RWPE1 (cell line): ENCODE measurements at regions not wholly inside any gene's neighbourhood (a gene's known extent, or its start where the extent isn't known, plus 50 kb on each side); places are given as distances from the start of the nearest gene placed in this dataset.
"Not testable (repeated sequence)": the region's sequence is repeated elsewhere in the genome, so short reads cannot be mapped to it uniquely, and the experiment has no call there.

ENCODE experiments used
- CTCF ChIA-PET: fragments of 350-600 bp; sonication (Branson Sonifier 250); formaldehyde crosslinking; extraction: SDS; loops from one replicate; lab custom pipeline; 2021; lab: Yijun Ruan, JAX
- POLR2A ChIA-PET: fragments of 400-600 bp; formaldehyde crosslinking; extraction: SDS; loops from one replicate; lab custom pipeline; 2020; ENCODE audit warnings: antibody characterized with exemption; ENCODE audit not compliant: low non-redundant PET; lab: Yijun Ruan, JAX
- DNase-seq: peaks from one replicate; pipeline ENCODE4 v3.0.0; 2012; ENCODE audit warnings: low spot score
- H3K27ac ChIP-seq: fragments of 450-650 bp; 2 replicates; pipeline ENCODE4 v1.5.1; 2017
- TF ChIP-seq, protein P1 (sequence below): fragments of 450-650 bp; conservative IDR thresholded peaks from 2 replicates; pipeline ENCODE4 v1.5.1; 2017; ENCODE audit warnings: low read depth, mild to moderate bottlenecking

DNA sequence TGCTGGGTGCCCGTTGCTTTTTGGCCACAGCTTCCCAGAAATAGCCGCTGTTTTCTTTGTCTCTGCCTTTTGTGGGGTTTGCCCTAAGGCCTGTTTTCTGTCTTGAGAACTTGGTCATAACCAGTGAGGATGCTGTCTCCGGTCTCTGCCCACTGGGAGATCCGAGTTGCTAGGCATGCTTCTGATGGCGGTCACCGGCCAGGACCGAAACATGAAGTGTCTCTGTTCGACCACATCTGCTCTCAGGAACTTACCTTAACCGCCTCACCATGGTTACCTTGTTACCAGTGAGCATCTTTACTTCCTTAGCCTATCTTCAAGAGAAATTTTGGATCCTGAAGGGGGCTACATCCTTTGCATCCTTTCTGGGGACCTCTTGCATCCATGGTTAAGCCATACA is 91.9 kb downstream of the RTP5 start:
- ChIA-PET POLR2A (no interaction called here), CTCF (interaction anchor here (1.2 kb wide), 1 partner anchor 11 kb away, joined by 3 read pairs; no protein-coding TSS in a partner anchor)
- TF ChIP-seq, protein P1, sequence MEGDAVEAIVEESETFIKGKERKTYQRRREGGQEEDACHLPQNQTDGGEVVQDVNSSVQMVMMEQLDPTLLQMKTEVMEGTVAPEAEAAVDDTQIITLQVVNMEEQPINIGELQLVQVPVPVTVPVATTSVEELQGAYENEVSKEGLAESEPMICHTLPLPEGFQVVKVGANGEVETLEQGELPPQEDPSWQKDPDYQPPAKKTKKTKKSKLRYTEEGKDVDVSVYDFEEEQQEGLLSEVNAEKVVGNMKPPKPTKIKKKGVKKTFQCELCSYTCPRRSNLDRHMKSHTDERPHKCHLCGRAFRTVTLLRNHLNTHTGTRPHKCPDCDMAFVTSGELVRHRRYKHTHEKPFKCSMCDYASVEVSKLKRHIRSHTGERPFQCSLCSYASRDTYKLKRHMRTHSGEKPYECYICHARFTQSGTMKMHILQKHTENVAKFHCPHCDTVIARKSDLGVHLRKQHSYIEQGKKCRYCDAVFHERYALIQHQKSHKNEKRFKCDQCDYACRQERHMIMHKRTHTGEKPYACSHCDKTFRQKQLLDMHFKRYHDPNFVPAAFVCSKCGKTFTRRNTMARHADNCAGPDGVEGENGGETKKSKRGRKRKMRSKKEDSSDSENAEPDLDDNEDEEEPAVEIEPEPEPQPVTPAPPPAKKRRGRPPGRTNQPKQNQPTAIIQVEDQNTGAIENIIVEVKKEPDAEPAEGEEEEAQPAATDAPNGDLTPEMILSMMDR, result no peak
- no peak overlapping the region for H3K27ac ChIP-seq
- no peak for DNase-seq

DNA sequence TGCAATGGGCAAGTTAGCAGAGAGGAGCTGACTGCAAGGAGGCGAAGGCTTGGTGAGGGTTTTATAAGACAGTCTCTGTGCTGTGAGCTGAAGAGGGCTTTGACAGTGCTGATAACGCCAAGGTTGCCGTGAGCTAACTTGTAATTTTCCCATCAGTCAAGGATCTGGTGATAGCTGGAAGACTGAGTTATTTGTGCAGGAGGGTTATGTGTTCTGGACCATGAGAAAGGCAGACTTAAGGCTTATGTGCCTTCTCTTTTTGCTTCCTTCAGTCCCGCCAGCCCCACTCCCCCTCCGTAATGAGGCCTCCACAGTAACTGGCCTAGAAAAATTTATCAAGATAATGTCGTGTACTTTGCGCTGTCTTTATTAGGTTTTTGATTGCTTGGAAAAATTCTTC is 94.6 kb downstream of the RTP5 start:
- CTCF ChIA-PET, result interaction anchor here (0.6 kb wide), 1 partner anchor 14 kb away, joined by 3 read pairs; no protein-coding TSS in a partner anchor
- POLR2A ChIA-PET, result no interaction called here
- TF ChIP-seq, protein P1, result no peak
- H3K27ac ChIP-seq, result no peak overlapping the region
- DNase-seq, result no peak

DNA sequence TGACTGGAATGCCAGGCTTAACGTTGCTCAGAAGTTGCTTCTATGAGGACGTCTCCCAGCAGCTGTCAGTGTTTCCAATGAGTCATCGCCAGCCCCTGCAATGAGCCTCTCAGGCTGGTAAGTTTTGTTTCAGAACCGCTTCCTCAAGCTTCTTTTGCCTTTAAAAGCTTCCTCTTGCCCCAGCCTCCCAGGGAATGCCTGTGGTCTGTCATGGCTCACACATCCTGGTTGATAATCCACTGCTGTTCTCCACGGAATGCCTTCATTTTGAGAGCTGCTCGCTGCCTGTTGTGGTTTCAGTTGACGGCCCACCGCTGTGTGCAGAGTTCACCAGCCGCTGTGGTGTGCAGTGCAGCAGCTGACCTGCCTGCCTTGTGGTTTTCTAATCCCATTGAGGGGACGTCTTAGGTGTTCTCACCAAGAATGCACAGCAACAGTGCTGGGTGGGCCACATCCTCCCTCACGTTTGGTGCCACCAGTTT is 96.4 kb downstream of the RTP5 start:
- TF ChIP-seq, protein P1, result no peak
- H3K27ac ChIP-seq, result no peak overlapping the region
- ChIA-PET POLR2A (no interaction called here), CTCF (interaction anchor here (0.5 kb wide), 1 partner anchor 63 kb away, joined by 3 read pairs; no protein-coding TSS in a partner anchor)
- DNase-seq, result peak; percentile 57

DNA sequence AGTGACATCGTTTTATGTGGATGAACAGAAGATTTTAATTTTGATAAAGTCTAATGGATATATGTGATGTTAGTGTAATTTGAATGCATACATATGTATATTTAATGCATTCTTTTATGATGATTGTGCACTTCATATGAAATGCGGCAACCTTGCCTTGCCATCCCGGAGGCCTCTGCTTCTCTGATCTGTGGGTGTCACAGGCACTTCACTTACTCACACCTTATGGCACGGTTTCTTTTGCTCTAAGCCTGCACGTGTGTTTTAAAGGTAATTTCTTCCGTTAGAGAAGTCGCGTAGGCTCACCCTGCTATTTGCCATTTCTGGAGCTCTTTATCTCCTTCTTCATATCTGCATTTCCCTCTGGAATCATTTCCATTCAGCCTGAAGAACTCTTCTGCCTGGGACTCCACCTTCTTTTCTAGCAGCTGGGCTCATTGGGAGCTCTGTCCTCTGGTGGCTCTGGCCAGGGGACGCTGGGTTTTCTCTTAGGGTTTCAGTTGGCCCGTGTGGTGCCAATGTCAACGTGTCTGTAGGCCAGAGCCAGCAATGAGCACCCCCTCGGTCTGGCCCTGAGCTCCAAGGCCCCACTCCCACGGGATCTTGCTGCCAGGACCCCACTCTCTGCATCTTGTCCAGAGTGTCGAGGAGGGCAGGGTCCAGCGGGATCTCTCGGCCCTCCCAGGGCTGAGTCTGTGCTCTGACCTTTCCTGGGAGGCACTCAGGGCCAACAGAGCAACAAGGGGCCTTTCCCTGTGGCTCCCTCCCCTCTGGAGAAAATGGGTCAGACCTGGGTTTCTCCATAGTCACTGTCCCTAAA is 97.3 kb downstream of the RTP5 start:
- no peak for DNase-seq
- H3K27ac ChIP-seq, result no peak overlapping the region
- TF ChIP-seq, protein P1, result no peak
- POLR2A ChIA-PET, result no interaction called here
- CTCF ChIA-PET, result no interaction called here

DNA sequence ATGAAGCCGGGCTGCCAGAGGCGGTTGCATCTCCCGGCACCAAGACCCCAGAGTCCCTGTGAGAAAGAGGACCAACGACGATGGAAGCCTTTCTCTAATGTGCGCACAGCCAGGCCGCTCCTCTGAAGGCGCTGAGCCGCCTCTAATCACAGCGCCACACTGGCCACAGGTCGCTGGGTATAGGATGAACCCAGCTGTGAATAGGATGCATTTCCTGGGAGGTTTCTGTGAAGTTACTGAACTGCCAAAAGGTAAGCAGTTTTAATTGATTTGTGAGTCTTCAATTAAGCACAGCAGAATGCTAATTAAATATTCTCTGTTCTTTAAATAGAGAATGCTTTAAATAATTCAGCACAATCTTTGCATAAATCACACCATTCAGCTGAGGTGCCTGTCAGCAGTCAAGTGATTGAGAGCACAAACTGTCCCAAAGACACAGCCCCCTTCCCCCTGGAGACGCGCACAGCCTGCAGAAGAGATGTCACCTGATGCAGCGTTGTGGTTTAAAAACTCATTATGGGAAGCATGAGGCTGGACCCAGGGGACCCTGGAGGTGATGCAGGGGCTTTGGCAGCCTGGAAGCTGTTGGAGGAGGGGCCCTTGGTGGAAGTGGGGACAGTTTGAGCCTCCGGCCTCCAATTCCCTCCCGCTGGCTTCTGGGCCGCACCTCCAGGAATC is 98.1 kb downstream of the RTP5 start:
- CTCF ChIA-PET, result no interaction called here
- TF ChIP-seq, protein P1, result no peak
- no peak overlapping the region for H3K27ac ChIP-seq
- no peak for DNase-seq
- POLR2A ChIA-PET, result no interaction called here

DNA sequence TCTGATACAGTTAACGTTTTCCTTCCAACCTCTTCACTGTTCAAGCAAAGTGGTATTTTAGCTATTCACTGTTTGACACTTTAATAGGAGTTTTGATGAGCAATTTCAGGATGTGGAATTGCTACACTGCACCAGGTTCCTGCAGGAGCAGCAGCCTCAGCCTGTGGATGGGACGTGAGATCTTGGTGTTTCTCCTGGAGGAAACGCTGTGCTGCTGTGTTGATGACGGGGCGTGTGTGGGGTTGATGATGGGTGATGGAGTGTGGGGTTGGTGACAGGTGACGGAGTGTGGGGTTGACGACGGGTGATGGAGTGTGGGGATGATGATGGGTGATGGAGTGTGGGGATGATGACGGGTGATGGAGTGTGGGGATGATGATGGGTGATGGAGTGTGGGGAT is 98.9 kb downstream of the RTP5 start:
- TF ChIP-seq, protein P1, result no peak
- DNase-seq, result no peak
- POLR2A ChIA-PET, result no interaction called here
- CTCF ChIA-PET, result no interaction called here
- no peak overlapping the region for H3K27ac ChIP-seq

DNA sequence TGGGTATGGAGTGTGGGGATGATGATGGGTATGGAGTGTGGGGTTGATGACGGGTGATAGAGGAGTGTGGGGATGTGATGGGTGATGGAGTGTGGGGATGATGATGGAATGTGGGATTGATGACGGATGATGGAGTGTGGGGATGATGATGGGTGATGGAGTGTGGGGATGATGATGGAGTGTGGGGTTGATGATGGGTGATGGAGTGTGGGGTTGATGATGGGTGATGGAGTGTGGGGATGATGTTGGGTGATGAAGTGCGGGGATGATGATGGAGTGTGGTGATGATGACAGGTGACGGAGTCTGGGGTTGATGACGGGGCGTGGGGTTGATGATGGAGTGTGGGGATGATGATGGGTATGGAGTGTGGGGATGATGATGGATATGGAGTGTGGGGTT is 99.7 kb downstream of the RTP5 start:
- CTCF ChIA-PET, POLR2A ChIA-PET, H3K27ac ChIP-seq, DNase-seq: not testable (repeated sequence)
